GM18502 (cell line): ENCODE measurements at regions not wholly inside any gene's neighbourhood (a gene's known extent, or its start where the extent isn't known, plus 50 kb on each side); places are given as distances from the start of the nearest gene placed in this dataset.

Experiments used
- ATAC-seq: cut with Tn5 transposase; IDR thresholded peaks from one replicate; pipeline ENCODE4 v1.9.1; 2021; ENCODE audit warnings: mild to moderate bottlenecking; ENCODE audit not compliant: unreplicated experiment, poor library complexity

- no peak for ATAC-seq
Observed at GRCh38 chr15:70509731-70510143, 253.6 kb downstream of the UACA start.

- no peak for ATAC-seq
Observed at GRCh38 chr15:70509282-70509662, 254.1 kb downstream of the UACA start.

GRCh38 chr15:70508561-70509281 is 254.6 kb downstream of the UACA start:
- ATAC-seq, result no peak

- no peak for ATAC-seq
Observed at GRCh38 chr15:70507772-70508371, 255.5 kb downstream of the UACA start.

- no peak for ATAC-seq
Observed at GRCh38 chr15:70505936-70506912, 257.1 kb downstream of the UACA start.

GRCh38 chr15:70505411-70505919 is 257.9 kb downstream of the UACA start:
- ATAC-seq, result no peak

- no peak for ATAC-seq
Observed at GRCh38 chr15:70504988-70505387, 258.4 kb downstream of the UACA start.

GRCh38 chr15:70504299-70504951 is 258.9 kb downstream of the UACA start:
- ATAC-seq, result peak; percentile 44

- no peak for ATAC-seq
Observed at GRCh38 chr15:70503798-70504298, 259.5 kb downstream of the UACA start.

- peak; percentile 53 for ATAC-seq
Observed at GRCh38 chr15:70503073-70503745, 260.1 kb downstream of the UACA start.

GRCh38 chr15:70502529-70502928 is 260.8 kb downstream of the UACA start:
- no peak for ATAC-seq

GRCh38 chr15:70501849-70502248 is 261.5 kb downstream of the UACA start:
- ATAC-seq, result no peak

GRCh38 chr15:70501121-70501727 is 262.1 kb downstream of the UACA start:
- no peak for ATAC-seq

GRCh38 chr15:70499791-70500190 is 263.6 kb downstream of the UACA start:
- ATAC-seq, result no peak

- ATAC-seq, result no peak
Observed at GRCh38 chr15:70498096-70498626, 265.2 kb downstream of the UACA start.

GRCh38 chr15:70497661-70498060 is 265.7 kb downstream of the UACA start:
- ATAC-seq, result no peak

- ATAC-seq, result no peak
Observed at GRCh38 chr15:70495991-70496599, 267.3 kb downstream of the UACA start.

GRCh38 chr15:70494852-70495571 is 268.3 kb downstream of the UACA start:
- ATAC-seq, result no peak
